ENCODE measurements at regions not wholly inside any gene's neighbourhood (a gene's known extent, or its start where the extent isn't known, plus 50 kb on each side); places are given as distances from the start of the nearest gene placed in this dataset.

DNA sequence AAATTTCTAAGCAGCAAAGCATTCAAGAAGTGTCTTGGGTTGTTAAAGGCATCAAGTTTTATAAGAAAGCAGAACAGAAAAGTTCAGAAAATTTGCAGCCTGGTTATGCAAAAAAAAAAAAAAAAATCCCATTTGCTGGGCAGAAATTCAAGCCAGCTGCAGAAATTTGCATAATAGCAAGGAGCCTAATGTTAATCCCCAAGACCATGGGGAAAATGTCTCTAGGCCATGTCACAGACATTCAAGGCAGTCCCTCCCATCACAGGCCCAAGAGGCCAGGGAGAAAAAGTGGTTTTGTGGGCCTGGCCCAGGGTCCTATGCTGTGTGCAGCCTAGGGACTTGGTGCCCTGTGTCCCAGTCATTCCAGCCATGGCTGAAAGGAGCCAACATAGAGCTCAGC, 269.0 kb upstream of the SLC39A10 start:
- no peaks in the 10 kb centered on the region for H3K36me3 ChIP-seq (ENCODE audit: insufficient read depth, low read length)
- Mint-ChIP-seq H3K9me3 (ENCODE audit: unreplicated experiment) (no peaks in the 10 kb centered on the region), H3K4me1 (ENCODE audit: low read depth, unreplicated experiment) (peaks cover 2% of the 10 kb centered on the region), H3K36me3 (ENCODE audit: low read depth, unreplicated experiment) (no peaks in the 10 kb centered on the region), H3K4me3 (ENCODE audit: unreplicated experiment) (no peak overlapping the region), H3K27ac (ENCODE audit: unreplicated experiment) (no peak overlapping the region), H3K27me3 (ENCODE audit: low read depth, unreplicated experiment) (no peaks in the 10 kb centered on the region)
- H3K27ac ChIP-seq (ENCODE audit: low read depth, low read length): no peak overlapping the region
- H3K4me1 ChIP-seq (ENCODE audit: insufficient read depth, low read length): no peaks in the 10 kb centered on the region
- no peak overlapping the region for H2AFZ ChIP-seq (ENCODE audit: low read depth, low read length)
- FAIRE-seq (no peak), DNase-seq (ENCODE audit: low read depth) (no peak)
- no peaks in the 10 kb centered on the region for H3K27me3 ChIP-seq (ENCODE audit: insufficient read depth, low read length)
- H3K9ac ChIP-seq (ENCODE audit: low read length): no peak overlapping the region
- H3K79me2 ChIP-seq (ENCODE audit: insufficient read depth, low read length): no peaks in the 10 kb centered on the region
- TF ChIP-seq EZH2 (IDR thresholded peaks at IDR 0.05; ENCODE audit: insufficient read depth, low read length): no peak
- TF ChIP-seq, protein P1, sequence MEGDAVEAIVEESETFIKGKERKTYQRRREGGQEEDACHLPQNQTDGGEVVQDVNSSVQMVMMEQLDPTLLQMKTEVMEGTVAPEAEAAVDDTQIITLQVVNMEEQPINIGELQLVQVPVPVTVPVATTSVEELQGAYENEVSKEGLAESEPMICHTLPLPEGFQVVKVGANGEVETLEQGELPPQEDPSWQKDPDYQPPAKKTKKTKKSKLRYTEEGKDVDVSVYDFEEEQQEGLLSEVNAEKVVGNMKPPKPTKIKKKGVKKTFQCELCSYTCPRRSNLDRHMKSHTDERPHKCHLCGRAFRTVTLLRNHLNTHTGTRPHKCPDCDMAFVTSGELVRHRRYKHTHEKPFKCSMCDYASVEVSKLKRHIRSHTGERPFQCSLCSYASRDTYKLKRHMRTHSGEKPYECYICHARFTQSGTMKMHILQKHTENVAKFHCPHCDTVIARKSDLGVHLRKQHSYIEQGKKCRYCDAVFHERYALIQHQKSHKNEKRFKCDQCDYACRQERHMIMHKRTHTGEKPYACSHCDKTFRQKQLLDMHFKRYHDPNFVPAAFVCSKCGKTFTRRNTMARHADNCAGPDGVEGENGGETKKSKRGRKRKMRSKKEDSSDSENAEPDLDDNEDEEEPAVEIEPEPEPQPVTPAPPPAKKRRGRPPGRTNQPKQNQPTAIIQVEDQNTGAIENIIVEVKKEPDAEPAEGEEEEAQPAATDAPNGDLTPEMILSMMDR (IDR thresholded peaks at IDR 0.05; ENCODE audit: insufficient read depth, low read depth, low read length): no peak
- H3K9me3 ChIP-seq (ENCODE audit: insufficient read depth, low read depth, low read length): no peaks in the 10 kb centered on the region
- no peaks in the 10 kb centered on the region for H4K20me1 ChIP-seq (ENCODE audit: insufficient read depth, low read length)
- no peak overlapping the region for H3K4me3 ChIP-seq (ENCODE audit: insufficient read depth, low read depth, low read length)
- no peak overlapping the region for H3K4me2 ChIP-seq (ENCODE audit: low read length)

DNA sequence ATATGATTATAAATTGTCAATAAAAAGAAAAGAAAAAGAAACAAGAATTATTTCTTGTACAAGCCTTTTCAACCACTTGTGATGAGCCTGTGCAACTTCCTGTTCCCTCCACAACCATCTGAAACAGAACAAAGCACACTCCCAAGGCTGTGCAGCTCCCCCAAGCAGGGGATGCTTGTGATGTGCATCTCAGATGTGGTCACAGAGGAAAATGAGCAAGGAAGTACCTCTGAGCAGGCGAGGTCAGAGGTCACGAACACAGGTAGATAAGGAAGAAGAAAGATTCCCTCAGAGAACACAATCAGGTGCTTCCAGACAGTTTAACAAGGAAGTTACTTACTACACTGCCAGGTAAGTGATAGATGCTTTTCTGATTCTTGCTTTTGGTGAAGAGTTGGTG, 274.8 kb upstream of the SLC39A10 start:
- Histone ChIP-seq H3K9ac (ENCODE audit: low read length) (no peak overlapping the region), H3K36me3 (ENCODE audit: insufficient read depth, low read length) (no peaks in the 10 kb centered on the region), H3K4me2 (ENCODE audit: low read length) (no peak overlapping the region), H3K27me3 (ENCODE audit: insufficient read depth, low read length) (no peaks in the 10 kb centered on the region), H3K27ac (ENCODE audit: low read depth, low read length) (no peak overlapping the region), H3K79me2 (ENCODE audit: insufficient read depth, low read length) (no peaks in the 10 kb centered on the region), H3K9me3 (ENCODE audit: insufficient read depth, low read depth, low read length) (no peaks in the 10 kb centered on the region), H3K4me3 (ENCODE audit: insufficient read depth, low read depth, low read length) (no peak overlapping the region), H2AFZ (ENCODE audit: low read depth, low read length) (no peak overlapping the region), H3K4me1 (ENCODE audit: insufficient read depth, low read length) (no peaks in the 10 kb centered on the region), H4K20me1 (ENCODE audit: insufficient read depth, low read length) (no peaks in the 10 kb centered on the region)
- H3K27ac Mint-ChIP-seq (ENCODE audit: unreplicated experiment): no peak overlapping the region
- FAIRE-seq: no peak
- no peaks in the 10 kb centered on the region for H3K27me3 Mint-ChIP-seq (ENCODE audit: low read depth, unreplicated experiment)
- TF ChIP-seq, protein P1 (IDR thresholded peaks at IDR 0.05; ENCODE audit: insufficient read depth, low read depth, low read length): no peak
- no peak for TF ChIP-seq EZH2 (IDR thresholded peaks at IDR 0.05; ENCODE audit: insufficient read depth, low read length)
- H3K4me3 Mint-ChIP-seq (ENCODE audit: unreplicated experiment): no peak overlapping the region
- no peak for DNase-seq (ENCODE audit: low read depth)
- no peaks in the 10 kb centered on the region for H3K4me1 Mint-ChIP-seq (ENCODE audit: low read depth, unreplicated experiment)
- no peaks in the 10 kb centered on the region for H3K36me3 Mint-ChIP-seq (ENCODE audit: low read depth, unreplicated experiment)
- H3K9me3 Mint-ChIP-seq (ENCODE audit: unreplicated experiment): no peaks in the 10 kb centered on the region

DNA sequence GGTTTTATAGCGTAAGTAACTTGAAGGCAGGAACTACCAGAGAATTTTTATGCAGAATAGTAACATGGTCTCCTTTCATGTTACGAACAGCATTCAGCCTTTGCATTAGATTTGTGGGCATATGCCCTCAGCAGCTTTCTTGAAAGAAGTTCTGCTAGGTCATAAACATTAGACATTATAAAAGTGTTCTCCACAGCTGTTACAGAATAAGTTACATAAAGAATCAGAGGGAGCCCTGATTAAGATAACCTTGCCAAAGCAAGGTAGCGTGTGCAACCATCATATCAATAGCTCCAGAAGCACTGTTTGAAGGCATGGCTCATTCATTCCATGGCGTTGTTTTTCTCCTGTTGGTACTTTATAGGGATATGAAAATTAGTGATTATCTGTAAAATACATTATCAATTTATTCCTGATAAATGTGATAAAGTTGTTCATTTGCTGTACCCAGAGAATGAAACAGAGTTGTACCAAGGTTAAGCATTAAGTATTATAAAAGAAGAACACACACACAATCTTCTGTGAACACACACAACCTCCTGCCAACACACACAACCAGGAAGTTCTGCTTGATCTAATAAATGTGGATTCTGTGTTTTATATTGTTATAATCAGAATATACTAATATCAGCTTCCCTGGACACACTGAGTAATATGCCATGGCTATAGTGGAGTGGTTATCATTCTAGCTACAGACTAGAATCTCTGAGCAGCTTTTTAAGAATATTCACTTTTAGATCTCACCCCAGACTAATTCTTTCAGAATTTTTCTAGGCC, 286.7 kb upstream of the SLC39A10 start:
- peaks cover 1% of the 10 kb centered on the region for H3K9me3 ChIP-seq (ENCODE audit: insufficient read depth, low read depth, low read length)
- no peak overlapping the region for H3K27ac ChIP-seq (ENCODE audit: low read depth, low read length)
- no peak overlapping the region for H2AFZ ChIP-seq (ENCODE audit: low read depth, low read length)
- no peaks in the 10 kb centered on the region for H4K20me1 ChIP-seq (ENCODE audit: insufficient read depth, low read length)
- Mint-ChIP-seq H3K9me3 (ENCODE audit: unreplicated experiment) (peaks cover 2% of the 10 kb centered on the region), H3K27ac (ENCODE audit: unreplicated experiment) (no peak overlapping the region), H3K27me3 (ENCODE audit: low read depth, unreplicated experiment) (no peaks in the 10 kb centered on the region), H3K4me3 (ENCODE audit: unreplicated experiment) (no peak overlapping the region), H3K4me1 (ENCODE audit: low read depth, unreplicated experiment) (peaks cover 3% of the 10 kb centered on the region), H3K36me3 (ENCODE audit: low read depth, unreplicated experiment) (no peaks in the 10 kb centered on the region)
- no peak for TF ChIP-seq EZH2 (IDR thresholded peaks at IDR 0.05; ENCODE audit: insufficient read depth, low read length)
- TF ChIP-seq, protein P1 (IDR thresholded peaks at IDR 0.05; ENCODE audit: insufficient read depth, low read depth, low read length): no peak
- H3K36me3 ChIP-seq (ENCODE audit: insufficient read depth, low read length): no peaks in the 10 kb centered on the region
- no peaks in the 10 kb centered on the region for H3K27me3 ChIP-seq (ENCODE audit: insufficient read depth, low read length)
- DNase-seq (ENCODE audit: low read depth): no peak
- H3K79me2 ChIP-seq (ENCODE audit: insufficient read depth, low read length): no peaks in the 10 kb centered on the region
- no peak overlapping the region for H3K4me3 ChIP-seq (ENCODE audit: insufficient read depth, low read depth, low read length)
- no peak overlapping the region for H3K4me2 ChIP-seq (ENCODE audit: low read length)
- H3K4me1 ChIP-seq (ENCODE audit: insufficient read depth, low read length): no peaks in the 10 kb centered on the region
- FAIRE-seq: no peak
- H3K9ac ChIP-seq (ENCODE audit: low read length): no peak overlapping the region
